NCI-H82 treated with DMSO at 0.1 percent for 48 hours (cell line): ENCODE measurements at regions not wholly inside any gene's neighbourhood (a gene's known extent, or its start where the extent isn't known, plus 50 kb on each side); places are given as distances from the start of the nearest gene placed in this dataset.
A peak's percentile ranks its signal among the peaks of the same experiment; 100 is the strongest.
"Not testable (repeated sequence)": the region's sequence is repeated elsewhere in the genome, so short reads cannot be mapped to it uniquely, and the experiment has no call there.

ENCODE experiments used
- DNase-seq: peaks from one replicate; lab custom pipeline; 2025; ENCODE audit not compliant: unreplicated experiment; lab: John Stamatoyannopoulos, UW

- no peak for DNase-seq
Observed at GRCh38 chr3:109480014-109480413, 142.7 kb upstream of the DPPA4 start.

- DNase-seq: no peak
Observed at GRCh38 chr3:109478614-109479013, 141.3 kb upstream of the DPPA4 start.

GRCh38 chr3:109460961-109461360 lies 123.6 kb upstream of the DPPA4 start:
- no peak for DNase-seq

- DNase-seq: no peak
Observed at GRCh38 chr3:109445210-109445609, 107.9 kb upstream of the DPPA4 start.

GRCh38 chr3:109442531-109442930 lies 105.2 kb upstream of the DPPA4 start:
- DNase-seq: no peak

GRCh38 chr3:109440353-109440752 lies 103.0 kb upstream of the DPPA4 start:
- DNase-seq: peak; percentile 95

GRCh38 chr3:109432833-109433232 lies 95.5 kb upstream of the DPPA4 start:
- no peak for DNase-seq

- no peak for DNase-seq
Observed at GRCh38 chr3:109430911-109431563, 93.7 kb upstream of the DPPA4 start.

GRCh38 chr3:109413049-109413448 lies 75.7 kb upstream of the DPPA4 start:
- no peak for DNase-seq

- no peak for DNase-seq
Observed at GRCh38 chr3:109411547-109411946, 74.2 kb upstream of the DPPA4 start.

- DNase-seq: no peak
Observed at GRCh38 chr3:109396806-109397205, 59.5 kb upstream of the DPPA4 start.

- not testable (repeated sequence) for DNase-seq
Observed at GRCh38 chr3:109393728-109394127, 56.4 kb upstream of the DPPA4 start.

- no peak for DNase-seq
Observed at GRCh38 chr3:109392293-109392692, 54.9 kb upstream of the DPPA4 start.

GRCh38 chr3:109387621-109388020 lies 50.3 kb upstream of the DPPA4 start:
- no peak for DNase-seq

GRCh38 chr3:109387201-109387600 lies 49.9 kb upstream of the DPPA4 start:
- no peak for DNase-seq
